Esophagus mucosa (tissue), 1 donor: ENCODE measurements at regions not wholly inside any gene's neighbourhood (a gene's known extent, or its start where the extent isn't known, plus 50 kb on each side); places are given as distances from the start of the nearest gene placed in this dataset.
"Not testable (repeated sequence)": the region's sequence is repeated elsewhere in the genome, so short reads cannot be mapped to it uniquely, and the experiment has no call there.

Experiments used
- ATAC-seq: fragments of 200-7000 bp; cut with Tn5 transposase; one replicate; pipeline ENCODE4 v1.9.1; 2020
- donor health status: DM: yes; HTN: yes; CAD: no.

GRCh38 chrX:124239324-124239723 is 93.1 kb upstream of the TEX13D start:
- ATAC-seq, result no peak

GRCh38 chrX:124239911-124240310 is 92.5 kb upstream of the TEX13D start:
- no peak for ATAC-seq

- ATAC-seq, result no peak
Measured at GRCh38 chrX:124240422-124240821, 92.0 kb upstream of the TEX13D start.

- ATAC-seq, result no peak
Measured at GRCh38 chrX:124242131-124242530, 90.3 kb upstream of the TEX13D start.

- ATAC-seq, result no peak
Measured at GRCh38 chrX:124249345-124249744, 83.1 kb upstream of the TEX13D start.

- ATAC-seq, result no peak
Measured at GRCh38 chrX:124250835-124251437, 81.5 kb upstream of the TEX13D start.

GRCh38 chrX:124254611-124255010 is 77.8 kb upstream of the TEX13D start:
- no peak for ATAC-seq

- no peak for ATAC-seq
Measured at GRCh38 chrX:124256216-124256615, 76.2 kb upstream of the TEX13D start.

GRCh38 chrX:124256629-124257380 is 75.7 kb upstream of the TEX13D start:
- ATAC-seq, result no peak

- ATAC-seq, result no peak
Measured at GRCh38 chrX:124257924-124258702, 74.3 kb upstream of the TEX13D start.

GRCh38 chrX:124260845-124261244 is 71.6 kb upstream of the TEX13D start:
- no peak for ATAC-seq

- no peak for ATAC-seq
Measured at GRCh38 chrX:124263743-124264142, 68.7 kb upstream of the TEX13D start.

GRCh38 chrX:124268099-124268498 is 64.4 kb upstream of the TEX13D start:
- no peak for ATAC-seq

- no peak for ATAC-seq
Measured at GRCh38 chrX:124269881-124270280, 62.6 kb upstream of the TEX13D start.

GRCh38 chrX:124271599-124271998 is 60.9 kb upstream of the TEX13D start:
- not testable (repeated sequence) for ATAC-seq

GRCh38 chrX:124272370-124272982 is 60.0 kb upstream of the TEX13D start:
- ATAC-seq, result no peak

- no peak for ATAC-seq
Measured at GRCh38 chrX:124274438-124275181, 57.9 kb upstream of the TEX13D start.

- ATAC-seq, result no peak
Measured at GRCh38 chrX:124275182-124275894, 57.1 kb upstream of the TEX13D start.

GRCh38 chrX:124280294-124280902 is 52.1 kb upstream of the TEX13D start:
- no peak for ATAC-seq

- no peak for ATAC-seq
Measured at GRCh38 chrX:124282580-124282979, 49.9 kb upstream of the TEX13D start.
